Ishikawa (cell line): ENCODE measurements at regions not wholly inside any gene's neighbourhood (a gene's known extent, or its start where the extent isn't known, plus 50 kb on each side); places are given as distances from the start of the nearest gene placed in this dataset.

Source experiments
- CEBPB ChIP-seq: IDR thresholded peaks from 2 replicates; pipeline ENCODE4 v1.6.1; 2012
- CREB1 ChIP-seq: IDR thresholded peaks from 2 replicates; pipeline ENCODE4 v1.6.1; 2012; ENCODE audit warnings: low read depth
- EGR1 ChIP-seq: IDR thresholded peaks from 2 replicates; pipeline ENCODE4 v1.6.1; 2012
- EP300 ChIP-seq: IDR thresholded peaks from 2 replicates; pipeline ENCODE4 v1.6.1; 2012; ENCODE audit warnings: borderline replicate concordance
- MAX ChIP-seq: IDR thresholded peaks from 2 replicates; pipeline ENCODE4 v1.6.1; 2012
- NFIC ChIP-seq: IDR thresholded peaks from 2 replicates; pipeline ENCODE4 v1.6.1; 2012
- TEAD4 ChIP-seq: IDR thresholded peaks from 2 replicates; pipeline ENCODE4 v1.6.1; 2012

- TF ChIP-seq EGR1 (no peak), CREB1 (no peak), NFIC (no peak), EP300 (no peak), TEAD4 (no peak), CEBPB (no peak), MAX (no peak)
These were observed 814.5 kb downstream of the VGLL3 start for GRCh38 chr3:86176445-86176784.
